Neural progenitor cell (in vitro differentiated cells): ENCODE measurements at regions not wholly inside any gene's neighbourhood (a gene's known extent, or its start where the extent isn't known, plus 50 kb on each side); places are given as distances from the start of the nearest gene placed in this dataset.

ENCODE experiments used
- EZH2 ChIP-seq: fragments of 200-600 bp; sonication (generic); IDR thresholded peaks from 2 replicates; pipeline ENCODE4 v1.6.1; 2017; ENCODE audit warnings: antibody characterized with exemption, mild to moderate bottlenecking, moderate library complexity
- EZH2phosphoT487 ChIP-seq: fragments of 200-600 bp; sonication (generic); IDR thresholded peaks from 2 replicates; pipeline ENCODE4 v1.6.1; 2017; ENCODE audit warnings: antibody characterized with exemption
- TF ChIP-seq, protein P1 (sequence below): fragments of 200-600 bp; sonication (generic); IDR thresholded peaks from 2 replicates; pipeline ENCODE4 v1.5.1; 2017; ENCODE audit warnings: antibody characterized with exemption, mild to moderate bottlenecking

DNA sequence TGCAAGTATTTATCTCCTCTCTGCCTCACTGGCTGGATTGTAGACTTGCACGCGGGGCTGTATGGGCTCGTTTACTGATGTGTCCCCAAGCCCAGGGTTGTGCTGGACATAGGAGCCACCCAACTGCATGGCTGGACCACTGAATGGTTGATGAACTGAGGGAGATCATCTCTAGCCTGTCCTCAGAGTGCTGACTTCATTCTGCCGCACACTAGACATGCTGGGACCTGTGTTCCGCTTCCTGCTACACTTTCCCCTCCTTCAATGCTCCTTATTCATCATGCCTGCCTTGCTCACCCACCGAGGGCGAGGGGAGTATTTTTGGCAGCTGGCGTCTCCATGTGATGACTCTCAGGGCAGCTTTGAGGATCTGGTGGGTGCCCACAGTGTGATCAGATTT, 440.2 kb downstream of the GLRX3 start:
- no peak for TF ChIP-seq EZH2
- TF ChIP-seq, protein P1, sequence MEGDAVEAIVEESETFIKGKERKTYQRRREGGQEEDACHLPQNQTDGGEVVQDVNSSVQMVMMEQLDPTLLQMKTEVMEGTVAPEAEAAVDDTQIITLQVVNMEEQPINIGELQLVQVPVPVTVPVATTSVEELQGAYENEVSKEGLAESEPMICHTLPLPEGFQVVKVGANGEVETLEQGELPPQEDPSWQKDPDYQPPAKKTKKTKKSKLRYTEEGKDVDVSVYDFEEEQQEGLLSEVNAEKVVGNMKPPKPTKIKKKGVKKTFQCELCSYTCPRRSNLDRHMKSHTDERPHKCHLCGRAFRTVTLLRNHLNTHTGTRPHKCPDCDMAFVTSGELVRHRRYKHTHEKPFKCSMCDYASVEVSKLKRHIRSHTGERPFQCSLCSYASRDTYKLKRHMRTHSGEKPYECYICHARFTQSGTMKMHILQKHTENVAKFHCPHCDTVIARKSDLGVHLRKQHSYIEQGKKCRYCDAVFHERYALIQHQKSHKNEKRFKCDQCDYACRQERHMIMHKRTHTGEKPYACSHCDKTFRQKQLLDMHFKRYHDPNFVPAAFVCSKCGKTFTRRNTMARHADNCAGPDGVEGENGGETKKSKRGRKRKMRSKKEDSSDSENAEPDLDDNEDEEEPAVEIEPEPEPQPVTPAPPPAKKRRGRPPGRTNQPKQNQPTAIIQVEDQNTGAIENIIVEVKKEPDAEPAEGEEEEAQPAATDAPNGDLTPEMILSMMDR, result no peak
- TF ChIP-seq EZH2phosphoT487, result no peak
